IPS-15b (cell line): ENCODE measurements at regions not wholly inside any gene's neighbourhood (a gene's known extent, or its start where the extent isn't known, plus 50 kb on each side); places are given as distances from the start of the nearest gene placed in this dataset.

ENCODE experiments used
- H3K27me3 ChIP-seq: one replicate; pipeline ENCODE4 v1.6.1; 2013; ENCODE audit warnings: low read length; ENCODE audit not compliant: control insufficient read depth, insufficient read depth
- H3K36me3 ChIP-seq: one replicate; pipeline ENCODE4 v1.6.1; 2013; ENCODE audit warnings: low read length; ENCODE audit not compliant: control insufficient read depth, insufficient read depth
- H3K4me1 ChIP-seq: one replicate; pipeline ENCODE4 v1.6.1; 2013; ENCODE audit warnings: mild to moderate bottlenecking, low read length; ENCODE audit not compliant: control insufficient read depth, insufficient read depth
- H3K4me3 ChIP-seq: one replicate; pipeline ENCODE4 v1.5.1; 2013; ENCODE audit warnings: low read depth, low read length
- H3K9ac ChIP-seq: one replicate; pipeline ENCODE4 v1.6.1; 2013; ENCODE audit warnings: low read depth, mild to moderate bottlenecking, low read length
- H3K9me3 ChIP-seq: one replicate; pipeline ENCODE4 v1.6.1; 2013; ENCODE audit warnings: mild to moderate bottlenecking, low read length; ENCODE audit not compliant: control insufficient read depth, insufficient read depth

DNA sequence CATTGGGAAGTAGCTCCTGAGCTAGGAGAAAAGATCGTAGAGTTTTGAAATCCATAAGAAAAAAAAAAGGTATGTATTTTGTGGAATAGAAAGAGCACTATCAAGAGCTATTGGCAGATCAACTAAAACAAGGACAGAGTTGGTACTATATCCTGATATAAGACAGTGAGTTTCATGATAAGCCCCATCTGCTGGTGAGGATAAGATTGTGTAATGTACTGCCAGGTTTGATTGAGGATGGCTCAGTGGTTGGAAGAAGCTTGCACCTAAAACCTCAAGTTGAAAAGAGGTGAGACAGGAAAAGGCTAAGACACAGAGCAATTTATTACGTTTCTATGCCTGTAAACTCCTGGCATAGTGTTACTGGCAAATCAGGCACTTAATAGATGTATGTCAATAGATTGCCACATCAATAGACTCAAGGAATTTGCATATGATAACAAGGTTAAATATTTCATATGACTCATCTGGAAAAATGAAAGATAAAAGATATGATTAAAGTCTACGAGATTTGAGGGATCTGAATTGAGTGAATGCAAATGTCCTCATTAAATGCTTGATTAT lies 525.6 kb downstream of the FLRT2 start:
- no peaks in the 10 kb centered on the region for H3K9me3 ChIP-seq
- no peaks in the 10 kb centered on the region for H3K36me3 ChIP-seq
- no peak overlapping the region for H3K4me3 ChIP-seq
- no peak overlapping the region for H3K9ac ChIP-seq
- H3K27me3 ChIP-seq = no peaks in the 10 kb centered on the region
- no peaks in the 10 kb centered on the region for H3K4me1 ChIP-seq

DNA sequence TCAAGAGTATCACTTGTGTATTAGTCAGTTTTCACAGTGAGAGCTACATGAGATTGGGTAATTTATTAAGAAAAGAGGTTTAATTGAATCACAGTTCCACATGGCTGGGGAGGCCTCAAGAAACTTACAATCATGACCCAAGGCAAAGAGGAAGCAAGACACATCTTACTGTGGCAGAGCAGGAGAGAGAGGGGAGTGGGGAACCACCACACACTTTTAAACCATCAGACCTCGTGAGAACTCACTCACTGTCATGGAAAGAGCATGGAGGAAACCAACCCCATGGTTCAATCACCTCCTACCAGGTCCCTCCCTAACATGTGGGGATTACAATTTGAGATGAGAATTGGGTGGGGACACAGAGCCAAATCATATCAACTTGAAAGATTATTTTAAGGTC lies 522.9 kb downstream of the FLRT2 start:
- Histone ChIP-seq H3K9me3 (no peaks in the 10 kb centered on the region), H3K27me3 (no peaks in the 10 kb centered on the region), H3K4me3 (no peak overlapping the region), H3K4me1 (no peaks in the 10 kb centered on the region), H3K9ac (no peak overlapping the region), H3K36me3 (no peaks in the 10 kb centered on the region)

GRCh38 chr14:86050757-86051156 lies 520.8 kb downstream of the FLRT2 start:
- no peak overlapping the region for H3K4me3 ChIP-seq
- H3K36me3 ChIP-seq = no peaks in the 10 kb centered on the region
- no peaks in the 10 kb centered on the region for H3K4me1 ChIP-seq
- no peak overlapping the region for H3K9ac ChIP-seq
- no peaks in the 10 kb centered on the region for H3K9me3 ChIP-seq
- no peaks in the 10 kb centered on the region for H3K27me3 ChIP-seq

DNA sequence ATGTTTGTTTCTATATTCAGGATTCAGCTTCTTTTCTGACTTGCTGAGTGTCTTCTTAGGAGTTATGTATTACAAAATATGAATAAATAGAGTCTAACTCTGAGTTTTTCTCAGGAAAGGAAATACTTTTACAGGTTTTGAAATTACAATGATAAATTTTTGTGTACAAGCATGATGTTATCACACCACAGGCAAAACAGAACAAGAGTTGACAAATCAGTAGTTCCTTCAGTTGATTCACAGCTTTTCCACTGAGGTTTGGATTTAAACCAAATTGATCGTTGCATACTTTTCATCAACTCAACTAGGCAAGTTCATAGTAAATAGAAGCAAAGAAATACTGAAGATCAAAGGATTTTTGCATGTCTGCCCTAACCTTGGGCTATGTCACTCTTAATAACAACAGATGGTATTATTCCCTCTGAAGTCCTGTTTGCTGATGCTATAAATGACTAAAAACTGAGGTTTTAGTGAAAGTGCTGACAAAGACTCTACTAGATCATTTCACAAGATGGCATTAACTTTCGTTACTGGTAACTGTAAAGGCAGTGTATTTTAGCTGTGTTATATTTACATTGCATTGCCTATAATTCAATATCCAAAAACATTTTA lies 520.2 kb downstream of the FLRT2 start:
- Histone ChIP-seq H3K4me1 (no peaks in the 10 kb centered on the region), H3K4me3 (no peak overlapping the region), H3K9me3 (no peaks in the 10 kb centered on the region)

GRCh38 chr14:86039176-86039575 lies 509.2 kb downstream of the FLRT2 start:
- H3K36me3 ChIP-seq = no peaks in the 10 kb centered on the region
- no peaks in the 10 kb centered on the region for H3K27me3 ChIP-seq
- no peaks in the 10 kb centered on the region for H3K9me3 ChIP-seq
- no peaks in the 10 kb centered on the region for H3K4me1 ChIP-seq
- no peak overlapping the region for H3K9ac ChIP-seq
- no peak overlapping the region for H3K4me3 ChIP-seq

More for the DNA sequence above, 520.2 kb downstream of the FLRT2 start:
- Histone ChIP-seq H3K27me3 (no peaks in the 10 kb centered on the region), H3K9ac (no peak overlapping the region), H3K36me3 (no peaks in the 10 kb centered on the region)

GRCh38 chr14:86038387-86039042 lies 508.6 kb downstream of the FLRT2 start:
- no peaks in the 10 kb centered on the region for H3K9me3 ChIP-seq
- H3K4me1 ChIP-seq = peaks cover 2% of the 10 kb centered on the region
- H3K27me3 ChIP-seq = no peaks in the 10 kb centered on the region
- no peaks in the 10 kb centered on the region for H3K36me3 ChIP-seq
- H3K9ac ChIP-seq = no peak overlapping the region
- H3K4me3 ChIP-seq = no peak overlapping the region

DNA sequence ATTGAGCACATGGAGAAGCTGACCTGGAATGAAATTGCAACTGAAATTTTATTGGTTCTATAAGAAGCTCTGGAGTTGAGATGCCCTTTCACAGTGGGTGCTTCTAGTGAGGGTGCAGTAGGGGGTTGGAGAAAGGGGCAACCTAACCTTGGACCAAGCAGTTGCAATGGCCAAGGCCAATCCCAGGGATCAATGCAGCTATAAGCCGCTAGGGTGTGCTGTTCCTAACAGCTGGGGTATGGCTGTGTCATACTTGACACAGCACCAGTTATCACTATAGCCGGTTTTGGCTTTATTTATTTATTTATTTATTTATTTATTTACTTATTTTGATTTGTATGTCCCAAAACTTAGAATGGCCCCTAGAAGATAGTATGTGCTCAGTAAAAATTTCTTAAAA lies 505.9 kb downstream of the FLRT2 start:
- H3K27me3 ChIP-seq = no peaks in the 10 kb centered on the region
- H3K4me1 ChIP-seq = peaks cover 4% of the 10 kb centered on the region
- no peak overlapping the region for H3K4me3 ChIP-seq
- no peak overlapping the region for H3K9ac ChIP-seq
- H3K36me3 ChIP-seq = no peaks in the 10 kb centered on the region
- no peaks in the 10 kb centered on the region for H3K9me3 ChIP-seq

DNA sequence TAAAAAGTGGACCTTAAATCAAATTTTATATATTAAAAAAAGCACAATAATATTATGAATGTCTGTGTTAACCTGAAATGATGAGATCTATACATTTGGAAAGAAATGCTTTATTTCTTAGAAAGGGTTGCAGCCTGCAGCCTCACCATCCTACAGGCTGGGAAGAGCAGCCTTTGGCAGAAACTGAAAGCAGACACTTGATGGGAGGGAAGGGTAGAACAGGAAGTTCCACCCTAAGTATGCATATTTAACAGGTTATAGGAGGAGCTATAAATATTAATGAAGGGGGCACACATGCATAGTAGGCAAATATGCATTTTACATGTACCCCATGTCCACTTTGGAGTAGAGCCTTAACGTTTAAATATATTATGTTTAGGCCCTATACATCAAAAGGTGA lies 498.0 kb downstream of the FLRT2 start:
- Histone ChIP-seq H3K9ac (no peak overlapping the region), H3K4me3 (no peak overlapping the region), H3K9me3 (no peaks in the 10 kb centered on the region), H3K27me3 (no peaks in the 10 kb centered on the region), H3K4me1 (no peaks in the 10 kb centered on the region), H3K36me3 (no peaks in the 10 kb centered on the region)

DNA sequence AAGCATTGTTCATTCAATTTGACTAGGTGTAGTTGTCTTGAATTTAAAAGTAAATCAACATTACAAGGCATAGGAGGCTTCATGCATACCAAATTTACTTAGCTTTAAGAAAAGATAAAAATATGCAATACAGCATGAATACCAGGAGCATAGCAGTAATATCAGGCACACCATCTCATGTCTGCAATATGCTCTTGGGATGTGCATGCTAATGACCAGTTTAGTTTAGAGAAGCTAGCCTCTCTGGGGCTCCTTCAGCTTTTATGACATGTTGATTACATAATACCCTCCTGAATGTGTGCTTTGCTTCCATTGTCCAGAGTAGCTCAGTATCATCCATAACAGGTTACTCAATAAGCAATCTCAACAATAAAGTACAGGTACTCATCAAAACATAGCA lies 497.2 kb downstream of the FLRT2 start:
- H3K4me3 ChIP-seq = no peak overlapping the region
- H3K36me3 ChIP-seq = no peaks in the 10 kb centered on the region
- no peaks in the 10 kb centered on the region for H3K4me1 ChIP-seq
- no peak overlapping the region for H3K9ac ChIP-seq
- no peaks in the 10 kb centered on the region for H3K27me3 ChIP-seq
- H3K9me3 ChIP-seq = no peaks in the 10 kb centered on the region

- Histone ChIP-seq H3K9me3 (no peaks in the 10 kb centered on the region), H3K36me3 (no peaks in the 10 kb centered on the region), H3K4me3 (no peak overlapping the region), H3K27me3 (no peaks in the 10 kb centered on the region), H3K9ac (no peak overlapping the region), H3K4me1 (no peaks in the 10 kb centered on the region)
Measured at GRCh38 chr14:86022031-86022629, 492.2 kb downstream of the FLRT2 start.

GRCh38 chr14:86020841-86021240 lies 490.9 kb downstream of the FLRT2 start:
- no peaks in the 10 kb centered on the region for H3K36me3 ChIP-seq
- no peaks in the 10 kb centered on the region for H3K27me3 ChIP-seq
- no peak overlapping the region for H3K9ac ChIP-seq
- no peak overlapping the region for H3K4me3 ChIP-seq
- no peaks in the 10 kb centered on the region for H3K9me3 ChIP-seq
- H3K4me1 ChIP-seq = no peaks in the 10 kb centered on the region

GRCh38 chr14:86015941-86016340 lies 486.0 kb downstream of the FLRT2 start:
- H3K9ac ChIP-seq = no peak overlapping the region
- H3K36me3 ChIP-seq = no peaks in the 10 kb centered on the region
- H3K4me3 ChIP-seq = no peak overlapping the region
- peaks cover 4% of the 10 kb centered on the region for H3K4me1 ChIP-seq
- no peaks in the 10 kb centered on the region for H3K27me3 ChIP-seq
- no peaks in the 10 kb centered on the region for H3K9me3 ChIP-seq
